GM12878 (cell line): ENCODE measurements at regions not wholly inside any gene's neighbourhood (a gene's known extent, or its start where the extent isn't known, plus 50 kb on each side); places are given as distances from the start of the nearest gene placed in this dataset.

ENCODE experiments used
- BHLHE40 ChIP-seq, 2 experiments: fragments of 450-650 bp in 1 of 2; IDR thresholded peaks; 2 replicates each; pipeline ENCODE4 v1.6.1; 2011 to 2017; ENCODE audit warnings: low read depth in 2 of 2, borderline replicate concordance in 1 of 2, improper control_type of control experiment in 1 of 2, low read length in 1 of 2, mild to moderate bottlenecking in 1 of 2
- ETV6 ChIP-seq, 2 experiments: fragments of 450-650 bp in 1 of 2; IDR thresholded peaks in 1 of 2; conservative IDR thresholded peaks in 1 of 2; 2 replicates each; pipeline ENCODE4 v1.6.1; 2014; ENCODE audit warnings: antibody characterized with exemption in 1 of 2, borderline replicate concordance in 1 of 2, low read depth in 1 of 2, mild to moderate bottlenecking in 1 of 2, moderate library complexity in 1 of 2
- FOXK2 ChIP-seq: fragments of 450-650 bp; IDR thresholded peaks from 2 replicates; pipeline ENCODE4 v1.6.1; 2017; ENCODE audit warnings: mild to moderate bottlenecking, moderate library complexity
- MEF2A ChIP-seq: IDR thresholded peaks from 2 replicates; pipeline ENCODE4 v1.6.1; 2011; ENCODE audit warnings: low read depth, mild to moderate bottlenecking, low read length, moderate library complexity; ENCODE audit not compliant: insufficient read depth
- MEF2B ChIP-seq: fragments of 450-650 bp; IDR thresholded peaks from 2 replicates; pipeline ENCODE4 v1.6.1; 2018; ENCODE audit warnings: mild to moderate bottlenecking, moderate library complexity; ENCODE audit not compliant: partially characterized antibody, poor library complexity, severe bottlenecking
- PAX8 ChIP-seq: fragments of 450-650 bp; IDR thresholded peaks from 2 replicates; pipeline ENCODE4 v1.6.1; 2017; ENCODE audit warnings: mild to moderate bottlenecking, moderate library complexity
- POLR2A ChIP-seq: IDR thresholded peaks from 2 replicates; pipeline ENCODE4 v1.6.1; 2011; ENCODE audit warnings: low read depth, mild to moderate bottlenecking, low read length
- POLR2AphosphoS2 ChIP-seq: IDR thresholded peaks from 2 replicates; pipeline ENCODE4 v1.6.1; 2011; ENCODE audit warnings: low read depth, mild to moderate bottlenecking, low read length, improper control_type of control experiment, moderate library complexity
- SREBF2 ChIP-seq: IDR thresholded peaks from 2 replicates; pipeline ENCODE4 v1.6.1; 2012; ENCODE audit warnings: mild to moderate bottlenecking, low read length
- WRNIP1 ChIP-seq: IDR thresholded peaks from 2 replicates; pipeline ENCODE4 v1.6.1; 2011; ENCODE audit warnings: low read depth, low read length, improper control_type of control experiment, borderline replicate concordance

- TF ChIP-seq WRNIP1 (no peak), MEF2A (no peak), MEF2B (no peak), ETV6 (conservative IDR thresholded peaks at IDR 0.05 in 1 of 2, IDR thresholded peaks at IDR 0.05 in 1 of 2; ENCODE audit: borderline replicate concordance in 1 of 2, low read depth in 1 of 2) (no peak), POLR2A (no peak), PAX8 (no peak), POLR2AphosphoS2 (no peak), BHLHE40 (IDR thresholded peaks at IDR 0.05; ENCODE audit: borderline replicate concordance in 1 of 2, low read depth in 2 of 2, low read length in 1 of 2) (no peak), FOXK2 (no peak), SREBF2 (no peak)
Observed at GRCh38 chr11:23509821-23510220, 649.5 kb upstream of the CCDC179 start.
